Omental fat pad (tissue), 3 donors: ENCODE measurements at regions not wholly inside any gene's neighbourhood (a gene's known extent, or its start where the extent isn't known, plus 50 kb on each side); places are given as distances from the start of the nearest gene placed in this dataset.

Source experiments
- ATAC-seq: fragments of 150-250 bp; one replicate; pipeline ENCODE4 v1.9.1; 2016; ENCODE audit warnings: mild to moderate bottlenecking, moderate library complexity; ENCODE audit not compliant: low FRiP score
- DNase-seq: peaks from one replicate; pipeline ENCODE4 v3.0.0-alpha.2; 2019; ENCODE audit warnings: low spot score
- CTCF ChIP-seq, 3 donors: fragments of 450-650 bp; IDR thresholded peaks; one replicate each; pipeline ENCODE4 v1.5.1; 2016 to 2017; ENCODE audit warnings: antibody characterized with exemption in 3 of 3, mild to moderate bottlenecking in 3 of 3, moderate library complexity in 2 of 3

GRCh38 chr12:3988519-3989217 lies 115.5 kb upstream of the PARP11 start:
- ATAC-seq (no peak), DNase-seq (no peak)
- no peak for TF ChIP-seq CTCF (IDR thresholded peaks at IDR 0.05)

- TF ChIP-seq CTCF (IDR thresholded peaks at IDR 0.05): no peak
- no peak for DNase-seq
- ATAC-seq: no peak
Measured at GRCh38 chr12:3987571-3987970, 114.4 kb upstream of the PARP11 start.

- TF ChIP-seq CTCF (IDR thresholded peaks at IDR 0.05): no peak
- no peak for DNase-seq
- ATAC-seq: no peak
Measured at GRCh38 chr12:3980504-3981272, 107.5 kb upstream of the PARP11 start.

GRCh38 chr12:3977621-3978020 lies 104.4 kb upstream of the PARP11 start:
- no peak for TF ChIP-seq CTCF (IDR thresholded peaks at IDR 0.05)
- DNase-seq (no peak), ATAC-seq (no peak)

- TF ChIP-seq CTCF (IDR thresholded peaks at IDR 0.05): no peak
- DNase-seq (no peak), ATAC-seq (no peak)
Measured at GRCh38 chr12:3976351-3976938, 103.2 kb upstream of the PARP11 start.

GRCh38 chr12:3975652-3976051 lies 102.5 kb upstream of the PARP11 start:
- no peak for TF ChIP-seq CTCF (IDR thresholded peaks at IDR 0.05)
- ATAC-seq: no peak
- DNase-seq: no peak
